HG03175 (cell line): ENCODE measurements at regions not wholly inside any gene's neighbourhood (a gene's known extent, or its start where the extent isn't known, plus 50 kb on each side); places are given as distances from the start of the nearest gene placed in this dataset.

ENCODE experiments used
- ATAC-seq: cut with Tn5 transposase; IDR thresholded peaks from one replicate; pipeline ENCODE4 v1.9.1; 2021; ENCODE audit warnings: mild to moderate bottlenecking, moderate library complexity; ENCODE audit not compliant: unreplicated experiment

- ATAC-seq, result no peak
Observed at GRCh38 chr12:116455540-116456329, 103.4 kb upstream of the MAP1LC3B2 start.

GRCh38 chr12:116456330-116457082, 102.7 kb upstream of the MAP1LC3B2 start:
- ATAC-seq, result no peak

GRCh38 chr12:116458492-116458891, 100.7 kb upstream of the MAP1LC3B2 start:
- no peak for ATAC-seq

GRCh38 chr12:116459011-116459875, 99.9 kb upstream of the MAP1LC3B2 start:
- no peak for ATAC-seq

GRCh38 chr12:116459916-116460663, 99.1 kb upstream of the MAP1LC3B2 start:
- ATAC-seq, result no peak

- ATAC-seq, result no peak
Observed at GRCh38 chr12:116461060-116461459, 98.1 kb upstream of the MAP1LC3B2 start.

GRCh38 chr12:116463366-116463765, 95.8 kb upstream of the MAP1LC3B2 start:
- ATAC-seq, result no peak

- ATAC-seq, result no peak
Observed at GRCh38 chr12:116465407-116465806, 93.8 kb upstream of the MAP1LC3B2 start.

GRCh38 chr12:116465856-116466255, 93.3 kb upstream of the MAP1LC3B2 start:
- ATAC-seq, result no peak

GRCh38 chr12:116466536-116466935, 92.6 kb upstream of the MAP1LC3B2 start:
- ATAC-seq, result no peak

- ATAC-seq, result no peak
Observed at GRCh38 chr12:116469344-116469743, 89.8 kb upstream of the MAP1LC3B2 start.

GRCh38 chr12:116471544-116471943, 87.6 kb upstream of the MAP1LC3B2 start:
- ATAC-seq, result no peak

GRCh38 chr12:116472193-116472592, 87.0 kb upstream of the MAP1LC3B2 start:
- no peak for ATAC-seq

GRCh38 chr12:116473416-116473815, 85.8 kb upstream of the MAP1LC3B2 start:
- no peak for ATAC-seq

- no peak for ATAC-seq
Observed at GRCh38 chr12:116474331-116474730, 84.8 kb upstream of the MAP1LC3B2 start.

GRCh38 chr12:116474899-116475298, 84.3 kb upstream of the MAP1LC3B2 start:
- no peak for ATAC-seq

GRCh38 chr12:116476227-116476822, 82.9 kb upstream of the MAP1LC3B2 start:
- no peak for ATAC-seq

GRCh38 chr12:116478243-116478773, 80.9 kb upstream of the MAP1LC3B2 start:
- ATAC-seq, result no peak

- no peak for ATAC-seq
Observed at GRCh38 chr12:116480210-116480810, 78.9 kb upstream of the MAP1LC3B2 start.
